ENCODE measurements at regions not wholly inside any gene's neighbourhood (a gene's known extent, or its start where the extent isn't known, plus 50 kb on each side); places are given as distances from the start of the nearest gene placed in this dataset.

DNA sequence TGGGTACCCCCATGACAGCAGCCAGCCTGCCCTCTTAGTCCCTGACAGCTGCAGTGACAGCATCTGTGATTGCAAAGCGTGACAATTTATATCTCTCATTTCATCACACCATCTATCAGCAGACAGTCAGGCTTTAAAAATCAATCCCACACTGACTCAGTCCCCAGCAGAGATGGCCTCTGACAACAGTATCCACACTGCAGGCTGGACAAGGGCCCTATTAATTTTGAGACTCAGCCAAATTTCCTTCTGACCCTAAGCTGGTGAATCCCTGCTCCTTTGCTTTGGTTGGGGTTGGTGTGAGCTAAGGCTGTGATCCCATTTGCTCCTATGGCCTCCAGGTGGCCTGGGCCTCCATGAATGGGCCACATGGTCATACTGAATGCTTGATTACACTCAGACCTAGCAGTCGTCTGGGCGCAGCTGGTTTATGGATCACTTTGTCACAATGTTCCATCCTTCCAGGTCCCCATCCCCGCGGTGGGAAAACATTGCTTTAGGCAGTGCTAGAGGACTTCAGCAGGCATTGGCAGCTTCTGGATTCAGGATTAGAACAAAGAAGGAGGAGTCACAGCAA lies 68.2 kb upstream of the B3GAT1 start:
- no peak overlapping the region for H3K4me3 Mint-ChIP-seq
- no peak overlapping the region for H3K27ac Mint-ChIP-seq
- H3K9me3 Mint-ChIP-seq = no peaks in the 10 kb centered on the region
- peaks cover 89% of the 10 kb centered on the region for H3K27me3 Mint-ChIP-seq (ENCODE audit: low read depth)
- H3K4me1 Mint-ChIP-seq = no peaks in the 10 kb centered on the region
- TF ChIP-seq, protein P1, sequence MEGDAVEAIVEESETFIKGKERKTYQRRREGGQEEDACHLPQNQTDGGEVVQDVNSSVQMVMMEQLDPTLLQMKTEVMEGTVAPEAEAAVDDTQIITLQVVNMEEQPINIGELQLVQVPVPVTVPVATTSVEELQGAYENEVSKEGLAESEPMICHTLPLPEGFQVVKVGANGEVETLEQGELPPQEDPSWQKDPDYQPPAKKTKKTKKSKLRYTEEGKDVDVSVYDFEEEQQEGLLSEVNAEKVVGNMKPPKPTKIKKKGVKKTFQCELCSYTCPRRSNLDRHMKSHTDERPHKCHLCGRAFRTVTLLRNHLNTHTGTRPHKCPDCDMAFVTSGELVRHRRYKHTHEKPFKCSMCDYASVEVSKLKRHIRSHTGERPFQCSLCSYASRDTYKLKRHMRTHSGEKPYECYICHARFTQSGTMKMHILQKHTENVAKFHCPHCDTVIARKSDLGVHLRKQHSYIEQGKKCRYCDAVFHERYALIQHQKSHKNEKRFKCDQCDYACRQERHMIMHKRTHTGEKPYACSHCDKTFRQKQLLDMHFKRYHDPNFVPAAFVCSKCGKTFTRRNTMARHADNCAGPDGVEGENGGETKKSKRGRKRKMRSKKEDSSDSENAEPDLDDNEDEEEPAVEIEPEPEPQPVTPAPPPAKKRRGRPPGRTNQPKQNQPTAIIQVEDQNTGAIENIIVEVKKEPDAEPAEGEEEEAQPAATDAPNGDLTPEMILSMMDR (IDR thresholded peaks at IDR 0.05; ENCODE audit: unreplicated experiment in 3 of 3) = no peak
- H3K36me3 Mint-ChIP-seq (ENCODE audit: low read depth) = no peaks in the 10 kb centered on the region

DNA sequence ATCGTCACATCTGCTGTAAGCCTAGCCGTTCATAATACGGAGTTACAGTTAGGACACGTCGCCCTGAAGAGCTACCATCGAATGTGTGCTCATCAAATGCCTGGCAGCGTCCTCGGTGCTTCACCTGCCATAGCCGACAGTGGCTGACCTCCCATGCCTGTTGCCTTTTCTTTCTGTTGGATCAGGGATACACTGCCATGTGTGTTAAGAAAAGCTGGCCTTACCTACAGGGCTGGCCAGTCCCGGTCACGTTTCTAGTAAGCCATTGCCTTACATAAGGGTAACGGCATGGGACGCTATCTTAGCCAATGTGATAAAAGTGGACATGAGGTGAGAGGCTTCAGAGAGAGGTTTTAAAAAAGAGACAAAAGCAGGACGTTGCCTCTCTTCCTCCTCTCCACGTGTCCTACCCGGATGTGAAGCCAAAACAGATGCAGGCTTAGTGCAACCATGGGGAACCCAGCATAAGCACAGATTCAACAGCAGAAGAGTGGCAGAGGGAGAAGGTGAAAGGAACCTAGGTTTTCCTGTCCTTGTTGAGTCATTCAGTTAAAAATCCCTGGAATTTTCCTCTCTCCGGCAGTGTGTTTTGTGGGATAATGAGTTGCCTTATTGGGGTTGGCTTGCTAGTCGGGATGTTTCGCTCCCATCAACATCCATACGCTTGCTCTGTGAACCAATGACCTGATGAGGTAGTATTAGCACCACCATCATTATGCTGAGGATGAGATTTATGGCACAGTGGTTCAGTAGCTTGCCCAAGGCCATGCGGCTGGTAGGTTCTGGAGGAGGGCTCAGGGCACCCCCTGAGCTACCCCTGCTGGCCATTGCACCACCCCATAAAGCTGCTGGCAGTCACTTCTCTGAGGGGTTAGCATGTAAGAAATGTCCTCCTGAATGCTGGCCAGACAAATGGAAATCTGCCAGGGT lies 67.4 kb upstream of the B3GAT1 start:
- Mint-ChIP-seq H3K27me3 (ENCODE audit: low read depth) (peaks cover 85% of the 10 kb centered on the region), H3K4me3 (no peak overlapping the region), H3K9me3 (no peaks in the 10 kb centered on the region), H3K27ac (no peak overlapping the region), H3K4me1 (no peaks in the 10 kb centered on the region), H3K36me3 (ENCODE audit: low read depth) (no peaks in the 10 kb centered on the region)
- TF ChIP-seq, protein P1 (IDR thresholded peaks at IDR 0.05; ENCODE audit: unreplicated experiment in 3 of 3) = no peak

DNA sequence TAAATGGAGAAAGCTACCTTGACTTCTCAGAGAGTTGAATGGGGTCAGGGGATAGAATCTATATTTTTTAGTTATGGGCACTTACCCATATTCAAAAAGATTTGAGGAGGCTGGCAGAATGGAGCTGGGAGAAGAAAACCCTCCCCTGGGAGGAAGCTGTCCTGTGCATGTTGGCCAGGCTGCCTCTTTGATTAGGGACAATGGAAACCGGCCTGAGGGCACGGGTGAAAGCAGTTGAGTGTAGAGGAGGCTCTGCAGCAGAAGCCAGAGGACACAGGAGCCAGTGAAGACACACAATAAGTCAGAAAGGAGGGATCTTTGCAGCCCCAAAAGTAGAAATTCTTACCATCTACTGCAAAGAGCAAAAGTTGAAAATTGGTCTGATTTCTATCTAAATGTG lies 66.6 kb upstream of the B3GAT1 start:
- Mint-ChIP-seq H3K27ac (no peak overlapping the region), H3K27me3 (ENCODE audit: low read depth) (peaks cover 82% of the 10 kb centered on the region), H3K4me1 (no peaks in the 10 kb centered on the region), H3K4me3 (no peak overlapping the region), H3K36me3 (ENCODE audit: low read depth) (no peaks in the 10 kb centered on the region), H3K9me3 (no peaks in the 10 kb centered on the region)
- TF ChIP-seq, protein P1 (IDR thresholded peaks at IDR 0.05; ENCODE audit: unreplicated experiment in 3 of 3) = no peak

DNA sequence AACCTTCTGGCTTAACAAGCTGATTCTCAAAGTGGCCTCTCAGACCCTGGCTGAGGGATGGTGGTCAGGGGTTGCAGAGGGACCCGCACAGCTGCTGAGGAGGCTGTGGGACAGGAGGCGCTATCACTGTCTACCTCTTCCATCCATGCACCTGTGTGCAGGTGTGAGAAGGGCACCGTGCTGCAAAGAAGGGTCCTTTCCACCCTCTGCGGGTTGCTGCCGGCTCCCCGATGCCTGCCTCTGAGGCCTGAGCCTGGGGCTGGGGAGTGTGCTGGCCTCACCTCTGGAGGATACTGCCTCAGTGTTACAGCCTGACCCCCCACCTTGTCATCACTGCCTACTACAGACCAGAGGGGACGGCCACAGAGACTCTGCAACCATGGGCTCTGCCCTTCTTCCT lies 66.1 kb upstream of the B3GAT1 start:
- Mint-ChIP-seq H3K4me1 (no peaks in the 10 kb centered on the region), H3K4me3 (no peak overlapping the region), H3K27me3 (ENCODE audit: low read depth) (peaks cover 85% of the 10 kb centered on the region), H3K27ac (no peak overlapping the region), H3K9me3 (no peaks in the 10 kb centered on the region), H3K36me3 (ENCODE audit: low read depth) (no peaks in the 10 kb centered on the region)
- TF ChIP-seq, protein P1 (IDR thresholded peaks at IDR 0.05; ENCODE audit: unreplicated experiment in 3 of 3) = no peak

DNA sequence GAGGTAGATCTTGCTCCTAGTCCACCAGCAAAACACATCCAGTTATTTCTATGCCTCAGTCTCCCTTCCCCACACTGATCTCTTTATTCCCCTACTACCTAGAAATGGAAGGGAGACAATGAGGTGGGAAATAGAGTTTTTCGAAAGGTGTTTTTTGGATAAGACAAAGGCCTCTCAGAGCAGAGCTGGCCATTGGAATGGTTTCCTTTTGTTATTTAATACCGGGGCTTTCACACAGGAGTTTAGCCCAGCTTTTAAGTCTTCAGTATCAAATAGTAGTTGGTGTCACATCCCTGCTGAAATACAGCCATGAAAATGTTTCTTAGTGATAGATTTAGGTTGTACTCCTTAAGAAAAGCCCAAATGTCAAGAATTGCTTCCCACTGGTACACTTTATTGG lies 65.4 kb upstream of the B3GAT1 start:
- Mint-ChIP-seq H3K36me3 (ENCODE audit: low read depth) (no peaks in the 10 kb centered on the region), H3K27ac (no peak overlapping the region), H3K9me3 (no peaks in the 10 kb centered on the region), H3K27me3 (ENCODE audit: low read depth) (peaks cover 86% of the 10 kb centered on the region), H3K4me3 (no peak overlapping the region), H3K4me1 (no peaks in the 10 kb centered on the region)
- TF ChIP-seq, protein P1 (IDR thresholded peaks at IDR 0.05; ENCODE audit: unreplicated experiment in 3 of 3) = no peak

Data from nephron (organoid).